Calu3 (cell line): ENCODE measurements at regions not wholly inside any gene's neighbourhood (a gene's known extent, or its start where the extent isn't known, plus 50 kb on each side); places are given as distances from the start of the nearest gene placed in this dataset.

ENCODE experiments used
- BruUV-seq: library from RNA; stranded (reverse); fragments of 400-500 nt; replicated peaks from 2 replicates; lab custom pipeline; 2021; lab: Mats Ljungman, UMichigan
- CTCF ChIA-PET: fragments of 300-600 bp; sonication (Branson Sonifier 250); formaldehyde crosslinking; loops from one replicate; lab custom pipeline; 2022; ENCODE audit warnings: antibody characterized with exemption; lab: Charles Lee
- DNase-seq: peaks from one replicate; pipeline ENCODE4 v3.0.0; 2022
- H3K27ac Mint-ChIP-seq: one replicate; pipeline ENCODE4 v1.8.0; 2022; ENCODE audit warnings: mixed read lengths; ENCODE audit not compliant: unreplicated experiment
- H3K27me3 Mint-ChIP-seq: one replicate; pipeline ENCODE4 v1.8.0; 2022; ENCODE audit warnings: mixed read lengths; ENCODE audit not compliant: unreplicated experiment
- H3K36me3 Mint-ChIP-seq: one replicate; pipeline ENCODE4 v1.8.0; 2022; ENCODE audit warnings: mild to moderate bottlenecking, moderate library complexity, mixed read lengths; ENCODE audit not compliant: insufficient read depth, unreplicated experiment
- H3K4me1 Mint-ChIP-seq: one replicate; pipeline ENCODE4 v1.8.0; 2022; ENCODE audit warnings: mild to moderate bottlenecking, low read depth, mixed read lengths; ENCODE audit not compliant: unreplicated experiment
- H3K4me3 Mint-ChIP-seq: one replicate; pipeline ENCODE4 v1.8.0; 2022; ENCODE audit warnings: mild to moderate bottlenecking, low read depth, moderate library complexity, mixed read lengths; ENCODE audit not compliant: unreplicated experiment
- H3K9me3 Mint-ChIP-seq: one replicate; pipeline ENCODE4 v1.8.0; 2022; ENCODE audit warnings: low read depth, mixed read lengths; ENCODE audit not compliant: unreplicated experiment
- CTCF ChIP-seq: fragments of 200-600 bp; IDR thresholded peaks from one replicate; pipeline ENCODE4 v1.8.0; 2022; ENCODE audit warnings: antibody characterized with exemption; ENCODE audit not compliant: unreplicated experiment
- intact Hi-C: fragments of 100-400 bp; cut with micrococcal nuclease; formaldehyde crosslinking; loops from one replicate; pipeline ENCODE4 v1.10.0; 2022; ENCODE audit not compliant: unreplicated experiment

- Mint-ChIP-seq H3K27ac (no peak overlapping the region), H3K4me3 (peak overlapping the region; percentile 5), H3K4me1 (peaks cover 17% of the 10 kb centered on the region), H3K9me3 (peaks cover 4% of the 10 kb centered on the region), H3K36me3 (no peaks in the 10 kb centered on the region), H3K27me3 (no peaks in the 10 kb centered on the region)
- no TSS peak for BruUV-seq
- intact Hi-C loops: no loop called here
- no peak for DNase-seq
- CTCF ChIA-PET: no interaction called here
- TF ChIP-seq CTCF: no peak
Measured at GRCh38 chr9:23590276-23591000, 235.6 kb downstream of the ELAVL2 start.

- Mint-ChIP-seq H3K36me3 (no peaks in the 10 kb centered on the region), H3K9me3 (peaks cover 4% of the 10 kb centered on the region), H3K27ac (no peak overlapping the region), H3K4me1 (peaks cover 26% of the 10 kb centered on the region), H3K4me3 (no peak overlapping the region), H3K27me3 (no peaks in the 10 kb centered on the region)
- TF ChIP-seq CTCF: no peak
- CTCF ChIA-PET: no interaction called here
- intact Hi-C loops: no loop called here
- DNase-seq: no peak
- BruUV-seq: no TSS peak
Measured at GRCh38 chr9:23594421-23594820, 231.6 kb downstream of the ELAVL2 start.

- CTCF ChIA-PET: no interaction called here
- BruUV-seq: no TSS peak
- DNase-seq: no peak
- no peaks in the 10 kb centered on the region for H3K9me3 Mint-ChIP-seq
- intact Hi-C loops: no loop called here
- H3K4me3 Mint-ChIP-seq: no peak overlapping the region
- peaks cover 26% of the 10 kb centered on the region for H3K4me1 Mint-ChIP-seq
- TF ChIP-seq CTCF: no peak
- no peaks in the 10 kb centered on the region for H3K27me3 Mint-ChIP-seq
- no peaks in the 10 kb centered on the region for H3K36me3 Mint-ChIP-seq
- no peak overlapping the region for H3K27ac Mint-ChIP-seq
Measured at GRCh38 chr9:23596913-23597634, 229.0 kb downstream of the ELAVL2 start.

- no peak for DNase-seq
- no peaks in the 10 kb centered on the region for H3K36me3 Mint-ChIP-seq
- H3K27me3 Mint-ChIP-seq: no peaks in the 10 kb centered on the region
- peak overlapping the region; percentile 63 for H3K27ac Mint-ChIP-seq
- TF ChIP-seq CTCF: no peak
- peaks cover 26% of the 10 kb centered on the region for H3K4me1 Mint-ChIP-seq
- BruUV-seq: no TSS peak
- H3K4me3 Mint-ChIP-seq: no peak overlapping the region
- no peaks in the 10 kb centered on the region for H3K9me3 Mint-ChIP-seq
- CTCF ChIA-PET: no interaction called here
- intact Hi-C loops: no loop called here
Measured at GRCh38 chr9:23598994-23599393, 227.0 kb downstream of the ELAVL2 start.
